GM23338 (cell line): ENCODE measurements at regions not wholly inside any gene's neighbourhood (a gene's known extent, or its start where the extent isn't known, plus 50 kb on each side); places are given as distances from the start of the nearest gene placed in this dataset.

ENCODE experiments used
- ATAC-seq: fragments of 200-7000 bp; cut with Tn5 transposase; 3 replicates; pipeline ENCODE4 v1.9.1; 2020
- DNase-seq: peaks from one replicate; pipeline ENCODE4 v3.0.0-alpha.2; 2015; ENCODE audit warnings: low spot score
- H2AFZ ChIP-seq: fragments of 200-600 bp; sonication (generic); 2 replicates; pipeline ENCODE4 v1.8.0; 2016; ENCODE audit warnings: antibody characterized with exemption, mild to moderate bottlenecking, moderate library complexity
- H3F3A ChIP-seq: fragments of 200-600 bp; sonication (generic); replicated peaks from 2 replicates; pipeline ENCODE4 v1.8.0; 2017; ENCODE audit warnings: antibody characterized with exemption, mixed run types, low read depth
- H3K27ac ChIP-seq: fragments of 200-600 bp; sonication (generic); 2 replicates; pipeline ENCODE4 v1.6.1; 2016; ENCODE audit warnings: low read depth
- H3K27me3 ChIP-seq: fragments of 200-600 bp; sonication (generic); 2 replicates; pipeline ENCODE4 v1.8.0; 2016; ENCODE audit warnings: mild to moderate bottlenecking, mixed run types, moderate library complexity; ENCODE audit not compliant: insufficient read depth
- H3K36me3 ChIP-seq: fragments of 200-600 bp; sonication (generic); 2 replicates; pipeline ENCODE4 v1.8.0; 2016; ENCODE audit warnings: mild to moderate bottlenecking; ENCODE audit not compliant: insufficient read depth
- H3K4me1 ChIP-seq: fragments of 200-600 bp; sonication (generic); 2 replicates; pipeline ENCODE4 v1.8.0; 2016; ENCODE audit warnings: mild to moderate bottlenecking, moderate library complexity; ENCODE audit not compliant: insufficient read depth
- H3K4me2 ChIP-seq: fragments of 200-600 bp; sonication (generic); 2 replicates; pipeline ENCODE4 v1.7.1; 2017; ENCODE audit warnings: mixed run types
- H3K4me3 ChIP-seq: fragments of 200-600 bp; sonication (generic); 2 replicates; pipeline ENCODE4 v1.6.1; 2016; ENCODE audit warnings: mixed run types
- H3K79me2 ChIP-seq: fragments of 200-600 bp; sonication (generic); replicated peaks from 2 replicates; pipeline ENCODE4 v1.8.0; 2017; ENCODE audit warnings: mild to moderate bottlenecking; ENCODE audit not compliant: insufficient read depth
- H3K9me2 ChIP-seq: fragments of 200-600 bp; sonication (generic); 2 replicates; pipeline ENCODE4 v1.8.0; 2017; ENCODE audit not compliant: insufficient read depth
- H4K20me1 ChIP-seq: fragments of 200-600 bp; sonication (generic); replicated peaks from 2 replicates; pipeline ENCODE4 v1.8.0; 2017; ENCODE audit warnings: mild to moderate bottlenecking; ENCODE audit not compliant: insufficient read depth
- H3K27ac Mint-ChIP-seq: 2 replicates; pipeline ENCODE4 v1.8.0; 2020; ENCODE audit warnings: inconsistent platforms, mild to moderate bottlenecking, moderate library complexity, mixed read lengths
- H3K27me3 Mint-ChIP-seq: 3 replicates; pipeline ENCODE4 v1.8.0; 2022; ENCODE audit warnings: low read depth, mild to moderate bottlenecking, moderate library complexity, mixed read lengths, inconsistent platforms; ENCODE audit not compliant: insufficient read depth, poor library complexity
- H3K36me3 Mint-ChIP-seq: 3 replicates; pipeline ENCODE4 v1.8.0; 2021; ENCODE audit warnings: low read depth, mild to moderate bottlenecking, inconsistent platforms, moderate library complexity, mixed read lengths
- H3K4me1 Mint-ChIP-seq: 3 replicates; pipeline ENCODE4 v1.8.0; 2020; ENCODE audit warnings: mild to moderate bottlenecking, inconsistent platforms, mixed read lengths
- H3K4me3 Mint-ChIP-seq: 3 replicates; pipeline ENCODE4 v1.8.0; 2021; ENCODE audit warnings: moderate library complexity, mild to moderate bottlenecking, inconsistent platforms, mixed read lengths
- H3K9me3 Mint-ChIP-seq: 3 replicates; pipeline ENCODE4 v1.8.0; 2020; ENCODE audit warnings: moderate library complexity, mild to moderate bottlenecking, inconsistent platforms, mixed read lengths
- CREB1 ChIP-seq: fragments of 250-450 bp; sonication (Bioruptor Pico); IDR thresholded peaks from 2 replicates; pipeline ENCODE4 v1.5.0; 2020; ENCODE audit warnings: low read depth, mild to moderate bottlenecking, moderate library complexity
- ZNF114 ChIP-seq: fragments of 250-450 bp; sonication (Bioruptor Pico); IDR thresholded peaks from 2 replicates; pipeline ENCODE4 v1.5.0; 2020; ENCODE audit warnings: mild to moderate bottlenecking, moderate library complexity
- TF ChIP-seq, protein P1 (sequence below): IDR thresholded peaks from one replicate; pipeline ENCODE4 v1.6.1; 2018; ENCODE audit warnings: antibody characterized with exemption; ENCODE audit not compliant: unreplicated experiment
- TF ChIP-seq, protein P2 (sequence below), 2 experiments: fragments of 200-600 bp in 1 of 2; sonication (generic) in 1 of 2; conservative IDR thresholded peaks; 2 replicates each; pipeline versions ENCODE4 v1.5.1 to v1.6.1; 2016 to 2017; ENCODE audit warnings: antibody characterized with exemption in 2 of 2, low read depth in 2 of 2, mild to moderate bottlenecking in 2 of 2, moderate library complexity in 1 of 2

DNA sequence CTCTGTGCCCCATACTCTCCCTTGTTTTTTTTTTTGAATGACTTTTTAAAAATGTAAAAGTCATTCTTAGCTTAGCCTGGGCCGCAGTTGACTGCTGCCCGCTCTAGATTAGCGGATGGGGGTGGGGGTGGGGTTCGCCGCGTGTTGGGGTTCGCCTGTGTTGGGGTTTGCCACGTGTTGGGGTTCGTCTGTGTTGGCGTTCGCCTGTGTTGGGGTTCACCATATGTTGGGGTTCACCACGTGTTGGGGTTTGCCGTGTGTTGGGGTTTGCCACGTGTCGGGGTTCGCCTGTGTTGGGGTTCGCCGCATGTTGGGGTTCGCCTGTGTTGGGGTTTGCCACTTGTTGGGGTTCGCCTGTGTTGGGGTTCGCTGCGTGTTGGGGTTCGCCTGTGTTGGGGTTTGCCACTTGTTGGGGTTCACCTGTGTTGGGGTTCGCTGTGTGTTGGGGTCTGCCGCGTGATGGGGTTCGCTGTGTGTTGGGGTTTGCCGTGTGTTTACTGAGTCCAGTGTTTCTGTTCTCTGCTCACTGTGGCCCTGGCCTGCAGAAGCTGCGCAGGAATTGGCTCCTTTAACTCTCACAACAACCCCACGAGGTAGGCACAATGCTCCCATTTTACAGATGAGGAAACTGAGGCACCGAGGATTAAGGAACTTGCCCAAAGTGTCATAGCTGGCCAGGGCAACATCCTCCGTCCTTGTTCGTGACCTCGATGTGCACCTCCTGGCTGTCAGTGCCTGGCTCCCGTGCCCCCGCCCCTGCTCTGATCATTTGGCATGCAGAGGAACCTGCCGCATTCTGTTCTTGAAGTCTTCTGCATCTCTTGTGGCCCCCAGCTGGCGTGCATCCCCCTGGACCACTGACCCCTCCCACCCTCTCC, 96.6 kb upstream of the CIBAR2 start (continued):
- TF ChIP-seq, protein P1, sequence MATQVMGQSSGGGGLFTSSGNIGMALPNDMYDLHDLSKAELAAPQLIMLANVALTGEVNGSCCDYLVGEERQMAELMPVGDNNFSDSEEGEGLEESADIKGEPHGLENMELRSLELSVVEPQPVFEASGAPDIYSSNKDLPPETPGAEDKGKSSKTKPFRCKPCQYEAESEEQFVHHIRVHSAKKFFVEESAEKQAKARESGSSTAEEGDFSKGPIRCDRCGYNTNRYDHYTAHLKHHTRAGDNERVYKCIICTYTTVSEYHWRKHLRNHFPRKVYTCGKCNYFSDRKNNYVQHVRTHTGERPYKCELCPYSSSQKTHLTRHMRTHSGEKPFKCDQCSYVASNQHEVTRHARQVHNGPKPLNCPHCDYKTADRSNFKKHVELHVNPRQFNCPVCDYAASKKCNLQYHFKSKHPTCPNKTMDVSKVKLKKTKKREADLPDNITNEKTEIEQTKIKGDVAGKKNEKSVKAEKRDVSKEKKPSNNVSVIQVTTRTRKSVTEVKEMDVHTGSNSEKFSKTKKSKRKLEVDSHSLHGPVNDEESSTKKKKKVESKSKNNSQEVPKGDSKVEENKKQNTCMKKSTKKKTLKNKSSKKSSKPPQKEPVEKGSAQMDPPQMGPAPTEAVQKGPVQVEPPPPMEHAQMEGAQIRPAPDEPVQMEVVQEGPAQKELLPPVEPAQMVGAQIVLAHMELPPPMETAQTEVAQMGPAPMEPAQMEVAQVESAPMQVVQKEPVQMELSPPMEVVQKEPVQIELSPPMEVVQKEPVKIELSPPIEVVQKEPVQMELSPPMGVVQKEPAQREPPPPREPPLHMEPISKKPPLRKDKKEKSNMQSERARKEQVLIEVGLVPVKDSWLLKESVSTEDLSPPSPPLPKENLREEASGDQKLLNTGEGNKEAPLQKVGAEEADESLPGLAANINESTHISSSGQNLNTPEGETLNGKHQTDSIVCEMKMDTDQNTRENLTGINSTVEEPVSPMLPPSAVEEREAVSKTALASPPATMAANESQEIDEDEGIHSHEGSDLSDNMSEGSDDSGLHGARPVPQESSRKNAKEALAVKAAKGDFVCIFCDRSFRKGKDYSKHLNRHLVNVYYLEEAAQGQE, result no peak

DNA sequence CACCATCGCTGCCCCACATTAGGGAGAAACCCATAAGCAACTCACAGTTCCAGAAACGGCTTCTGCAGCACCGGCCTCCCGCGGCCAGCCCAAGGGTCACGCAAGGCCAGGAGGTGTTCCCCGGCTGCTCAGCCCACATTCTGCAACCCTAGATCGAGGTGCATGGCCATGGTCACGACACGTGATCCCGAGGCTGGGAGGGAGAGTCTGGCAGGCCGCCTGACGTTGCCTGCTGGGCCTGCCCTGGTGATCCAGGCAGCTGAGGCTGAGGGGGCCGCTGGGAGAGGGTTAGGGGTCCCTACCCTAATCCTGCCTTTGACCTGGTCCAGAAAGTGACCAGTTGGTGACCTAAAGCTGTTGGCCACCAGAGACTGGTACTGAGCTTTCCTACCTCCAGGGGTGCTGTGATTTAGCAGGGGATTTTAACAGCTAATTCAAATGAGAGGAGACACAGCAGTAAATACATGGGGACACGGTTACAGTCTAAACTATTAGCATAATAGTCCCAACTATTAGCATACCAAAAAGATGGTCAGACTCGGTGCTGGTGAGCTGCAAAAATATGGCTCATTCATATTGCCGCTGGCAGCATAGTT, 97.4 kb upstream of the CIBAR2 start:
- Histone ChIP-seq H3K4me3 (no peak overlapping the region), H4K20me1 (peaks cover 3% of the 10 kb centered on the region; the same call in 1 of the 2 replicates), H3K4me1 (peaks cover 14% of the 10 kb centered on the region; the same call in 1 of the 2 replicates), H3F3A (no peaks in the 10 kb centered on the region), H3K9me2 (no peaks in the 10 kb centered on the region), H3K36me3 (no peaks in the 10 kb centered on the region), H3K27ac (no peak overlapping the region), H3K79me2 (peaks cover 30% of the 10 kb centered on the region), H3K4me2 (no peak overlapping the region), H2AFZ (no peak overlapping the region), H3K27me3 (no peaks in the 10 kb centered on the region)
- H3K4me3 Mint-ChIP-seq, result no peak overlapping the region
- H3K27ac Mint-ChIP-seq, result no peak overlapping the region
- ATAC-seq (no peak), DNase-seq (no peak)
- TF ChIP-seq, protein P2, sequence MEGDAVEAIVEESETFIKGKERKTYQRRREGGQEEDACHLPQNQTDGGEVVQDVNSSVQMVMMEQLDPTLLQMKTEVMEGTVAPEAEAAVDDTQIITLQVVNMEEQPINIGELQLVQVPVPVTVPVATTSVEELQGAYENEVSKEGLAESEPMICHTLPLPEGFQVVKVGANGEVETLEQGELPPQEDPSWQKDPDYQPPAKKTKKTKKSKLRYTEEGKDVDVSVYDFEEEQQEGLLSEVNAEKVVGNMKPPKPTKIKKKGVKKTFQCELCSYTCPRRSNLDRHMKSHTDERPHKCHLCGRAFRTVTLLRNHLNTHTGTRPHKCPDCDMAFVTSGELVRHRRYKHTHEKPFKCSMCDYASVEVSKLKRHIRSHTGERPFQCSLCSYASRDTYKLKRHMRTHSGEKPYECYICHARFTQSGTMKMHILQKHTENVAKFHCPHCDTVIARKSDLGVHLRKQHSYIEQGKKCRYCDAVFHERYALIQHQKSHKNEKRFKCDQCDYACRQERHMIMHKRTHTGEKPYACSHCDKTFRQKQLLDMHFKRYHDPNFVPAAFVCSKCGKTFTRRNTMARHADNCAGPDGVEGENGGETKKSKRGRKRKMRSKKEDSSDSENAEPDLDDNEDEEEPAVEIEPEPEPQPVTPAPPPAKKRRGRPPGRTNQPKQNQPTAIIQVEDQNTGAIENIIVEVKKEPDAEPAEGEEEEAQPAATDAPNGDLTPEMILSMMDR (conservative IDR thresholded peaks at IDR 0.05; ENCODE audit: low read depth in 2 of 2), result peak in 1 of 2 experiments; percentile 21; a peak in 1 of 4 replicates
- TF ChIP-seq CREB1 (CRISPR knock-in tag), result no peak
- TF ChIP-seq, protein P1, result no peak
- no peak for TF ChIP-seq ZNF114 (CRISPR knock-in tag)
- no peaks in the 10 kb centered on the region for H3K9me3 Mint-ChIP-seq
- H3K4me1 Mint-ChIP-seq, result peaks cover 34% of the 10 kb centered on the region
- no peaks in the 10 kb centered on the region for H3K36me3 Mint-ChIP-seq
- peaks cover 4% of the 10 kb centered on the region for H3K27me3 Mint-ChIP-seq
